ENCODE measurements at regions not wholly inside any gene's neighbourhood (a gene's known extent, or its start where the extent isn't known, plus 50 kb on each side); places are given as distances from the start of the nearest gene placed in this dataset.
A peak's percentile ranks its signal among the peaks of the same experiment; 100 is the strongest.

GRCh38 chr11:129266536-129266935 is 74.4 kb upstream of the ARHGAP32 start:
- no peak for DNase-seq (ENCODE audit: low read depth)

- DNase-seq (ENCODE audit: low read depth) = peak; percentile 5
Measured at GRCh38 chr11:129265125-129265788, 73.1 kb upstream of the ARHGAP32 start.

GRCh38 chr11:129264114-129264513 is 72.0 kb upstream of the ARHGAP32 start:
- DNase-seq (ENCODE audit: low read depth) = no peak

GRCh38 chr11:129260750-129261149 is 68.6 kb upstream of the ARHGAP32 start:
- no peak for DNase-seq (ENCODE audit: low read depth)

- no peak for DNase-seq (ENCODE audit: low read depth)
Measured at GRCh38 chr11:129259931-129260348, 67.8 kb upstream of the ARHGAP32 start.

GRCh38 chr11:129258205-129258604 is 66.1 kb upstream of the ARHGAP32 start:
- no peak for DNase-seq (ENCODE audit: low read depth)

DNA sequence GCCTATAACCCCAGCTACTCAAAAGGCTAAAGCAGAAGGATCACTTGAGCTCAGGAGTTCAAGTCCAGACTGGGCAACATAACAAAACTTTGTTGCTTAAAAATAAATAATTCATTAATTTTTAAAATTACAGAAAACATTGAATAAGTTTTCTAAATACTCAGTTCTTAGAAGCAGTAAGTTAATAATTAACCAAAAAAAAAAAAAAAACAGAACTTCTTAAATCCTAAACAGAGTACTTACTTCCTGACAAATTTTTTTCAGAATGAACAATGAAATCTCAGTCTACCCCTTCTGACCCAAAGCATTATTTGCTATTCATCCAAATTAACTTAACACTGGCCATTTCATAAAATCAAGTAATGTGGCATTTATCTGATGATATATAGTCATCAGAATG is 65.4 kb upstream of the ARHGAP32 start:
- no peak for DNase-seq (ENCODE audit: low read depth)

DNA sequence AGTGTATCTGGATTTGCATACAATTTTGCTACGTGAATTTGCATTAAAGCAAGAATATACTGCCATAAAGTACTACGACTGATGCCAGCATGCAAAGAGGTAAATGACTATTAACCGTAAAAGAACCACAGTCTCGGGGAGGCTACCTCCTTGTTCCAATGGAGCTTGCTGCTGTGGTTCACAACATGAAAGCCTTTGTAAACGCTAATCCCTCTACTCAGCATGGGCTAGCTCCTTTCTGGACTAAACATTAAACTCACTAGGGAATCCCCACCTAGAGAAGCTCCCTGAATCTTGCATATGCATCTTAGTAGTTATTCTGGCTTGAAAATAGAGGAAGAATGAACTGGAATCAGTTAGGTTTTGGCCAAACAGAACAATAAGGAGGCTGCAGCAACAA is 60.5 kb upstream of the ARHGAP32 start:
- no peak for DNase-seq (ENCODE audit: low read depth)

DNA sequence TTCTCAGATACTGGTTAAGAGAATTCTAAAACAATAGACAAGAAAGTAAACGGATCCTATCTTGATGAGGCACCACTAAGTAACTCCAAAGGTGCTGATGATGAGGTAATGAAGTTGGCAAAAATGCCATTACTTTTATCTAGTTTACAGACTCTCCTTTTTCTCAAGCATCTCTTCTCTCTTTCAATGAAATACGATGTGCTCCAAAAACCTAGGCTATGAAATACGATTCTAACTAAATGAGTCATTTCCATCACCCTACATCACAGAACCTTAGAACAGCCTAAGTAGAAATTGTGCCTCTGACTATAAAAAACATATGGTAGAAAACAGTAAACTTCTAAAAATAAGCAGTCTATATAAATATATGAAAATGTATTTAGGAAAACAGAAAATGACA is 58.9 kb upstream of the ARHGAP32 start:
- DNase-seq (ENCODE audit: low read depth) = peak; percentile 69

DNA sequence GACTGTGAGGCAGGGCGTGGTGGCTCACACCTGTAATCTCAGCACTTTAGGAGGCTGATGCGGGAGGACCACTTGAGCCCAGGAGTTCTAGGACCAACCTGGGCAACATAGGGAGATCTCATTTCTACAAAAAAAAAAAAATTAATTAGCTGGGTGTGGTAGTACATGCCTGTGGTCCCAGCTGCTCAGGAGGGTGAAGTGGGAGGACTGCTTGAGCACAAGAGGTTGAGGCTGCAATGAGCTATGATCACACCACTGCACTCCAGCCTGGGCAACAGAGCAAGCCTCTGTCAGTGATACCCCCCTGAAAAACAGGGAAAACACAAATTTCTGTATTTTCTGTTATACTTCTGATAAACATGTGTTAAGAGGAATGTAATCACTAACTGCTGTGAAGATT is 57.8 kb upstream of the ARHGAP32 start:
- DNase-seq (ENCODE audit: low read depth) = peak; percentile 32

DNA sequence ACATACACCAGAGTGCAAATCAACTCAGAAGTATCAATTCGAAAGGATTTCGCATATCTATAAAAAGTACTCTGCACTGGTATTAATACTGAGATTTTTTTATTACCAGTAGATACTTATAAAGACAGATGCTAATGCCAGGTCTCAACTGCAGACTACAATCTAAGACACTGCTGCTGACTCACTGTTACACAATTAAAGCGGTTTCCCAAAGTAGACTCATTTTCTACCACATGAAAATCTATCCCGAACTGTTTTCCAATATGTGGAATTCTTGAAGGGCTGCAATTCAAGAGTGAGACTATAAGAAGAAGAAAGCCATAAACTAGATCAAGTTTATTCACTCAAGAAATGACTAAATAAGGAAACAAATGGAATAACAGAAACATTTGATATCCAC is 57.2 kb upstream of the ARHGAP32 start:
- peak; percentile 91 for DNase-seq (ENCODE audit: low read depth)

- peak; percentile 89 for DNase-seq (ENCODE audit: low read depth)
Measured at GRCh38 chr11:129248618-129249017, 56.5 kb upstream of the ARHGAP32 start.

- peak; percentile 93 for DNase-seq (ENCODE audit: low read depth)
Measured at GRCh38 chr11:129247135-129247534, 55.0 kb upstream of the ARHGAP32 start.

DNA sequence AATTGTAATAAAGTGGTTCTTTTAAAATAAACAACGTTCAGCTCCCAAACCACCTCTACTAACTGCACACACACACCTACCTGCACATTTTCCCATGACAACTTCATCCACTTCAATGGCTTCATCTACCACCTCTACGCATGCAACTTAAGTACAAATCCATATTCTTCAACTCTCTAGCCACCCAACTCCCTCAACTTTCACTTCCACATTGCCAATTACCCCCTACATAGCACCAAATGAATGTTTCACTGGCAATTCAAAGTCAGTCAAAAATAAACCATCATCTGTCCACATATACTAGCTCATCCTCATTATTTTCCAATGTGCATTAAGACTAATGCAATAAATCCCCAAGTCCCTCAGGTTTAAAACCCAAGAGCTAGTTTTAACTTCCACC is 50.7 kb upstream of the ARHGAP32 start:
- no peak for DNase-seq (ENCODE audit: low read depth)
